Stimulated activated CD4-positive, alpha-beta T cell treated with anti-CD3 and anti-CD28 coated beads, Interleukin-1b, Interleukin-23, amount 100 ng/mL, for 4 hours (primary cell): ENCODE measurements at regions not wholly inside any gene's neighbourhood (a gene's known extent, or its start where the extent isn't known, plus 50 kb on each side); places are given as distances from the start of the nearest gene placed in this dataset.
"Not testable (repeated sequence)": the region's sequence is repeated elsewhere in the genome, so short reads cannot be mapped to it uniquely, and the experiment has no call there.

Experiments used
- DNase-seq, 2 donors: peaks; one replicate each; pipeline ENCODE4 v3.0.0-alpha.2; 2020; ENCODE audit warnings: low read depth in 2 of 2

DNA sequence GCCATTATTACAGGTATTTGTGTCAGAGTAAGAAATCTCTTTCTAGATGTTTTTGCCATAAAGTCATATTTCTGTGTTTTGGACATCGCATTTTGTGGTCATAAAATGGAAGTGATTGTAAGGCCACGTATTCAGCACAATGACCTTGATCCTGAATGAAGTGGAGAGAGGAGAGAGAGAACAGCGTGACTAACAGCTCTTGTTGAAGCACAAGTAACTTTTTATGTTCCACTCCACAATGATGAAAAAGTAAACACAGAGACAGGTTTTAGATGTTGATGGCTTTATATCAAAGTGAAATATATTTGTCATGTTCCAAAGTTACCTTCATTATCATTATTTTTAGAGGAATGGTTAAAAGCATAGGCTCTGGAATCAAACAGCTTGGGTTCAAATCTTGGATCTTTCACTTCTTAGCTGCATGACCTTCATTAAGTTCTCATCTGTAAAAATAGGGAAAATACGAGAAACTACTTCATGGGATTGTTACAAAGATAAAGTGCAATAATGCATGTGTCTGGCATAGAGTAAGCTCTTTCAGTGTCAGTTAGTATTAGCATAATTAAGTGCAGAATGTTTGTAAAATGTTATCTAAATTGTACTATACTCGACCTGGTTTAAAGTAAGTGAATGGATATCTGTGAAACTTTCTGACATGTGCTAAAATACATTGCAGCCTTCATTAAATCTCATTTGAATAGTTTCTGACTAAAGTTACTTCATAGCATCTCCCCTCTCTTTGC is 341.5 kb upstream of the DNAJC19 start:
- DNase-seq: no peak

DNA sequence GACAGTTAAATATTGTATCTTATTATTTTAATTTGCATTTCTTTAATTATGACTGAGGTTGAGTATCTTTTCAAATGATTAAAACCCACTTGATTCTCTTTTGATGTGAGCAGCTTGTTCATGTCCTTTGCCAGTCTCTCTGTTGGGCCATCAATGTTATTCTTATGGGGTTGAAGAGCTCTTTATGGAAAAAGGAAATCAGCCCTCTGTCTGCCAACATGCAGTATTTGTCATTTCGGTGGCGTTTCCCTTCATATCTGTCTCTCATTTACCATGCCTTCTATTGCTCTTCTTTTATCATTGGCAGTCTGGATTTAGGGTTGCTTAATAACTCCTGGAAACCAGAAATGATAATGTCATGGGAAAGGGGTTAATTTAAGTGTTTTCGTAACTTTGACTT is 340.7 kb upstream of the DNAJC19 start:
- no peak for DNase-seq

DNA sequence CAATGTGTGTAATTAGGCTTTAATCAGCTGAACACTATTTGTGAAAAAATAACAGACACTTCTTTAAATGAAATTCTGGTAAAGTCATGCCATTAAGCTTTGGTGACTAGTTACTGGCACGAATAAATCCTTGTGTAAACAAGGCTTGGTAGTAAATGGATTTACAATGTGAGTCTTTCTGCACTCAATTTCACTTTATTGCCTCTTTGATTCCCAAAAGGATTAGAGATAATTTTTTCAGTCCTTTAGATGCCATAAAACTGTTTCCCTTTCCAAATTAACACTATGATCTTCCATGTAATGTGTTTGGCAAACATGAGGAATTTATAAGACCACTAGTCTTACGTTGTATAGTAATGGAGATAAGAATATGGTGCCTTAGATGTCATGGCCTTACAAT is 339.5 kb upstream of the DNAJC19 start:
- DNase-seq: no peak

DNA sequence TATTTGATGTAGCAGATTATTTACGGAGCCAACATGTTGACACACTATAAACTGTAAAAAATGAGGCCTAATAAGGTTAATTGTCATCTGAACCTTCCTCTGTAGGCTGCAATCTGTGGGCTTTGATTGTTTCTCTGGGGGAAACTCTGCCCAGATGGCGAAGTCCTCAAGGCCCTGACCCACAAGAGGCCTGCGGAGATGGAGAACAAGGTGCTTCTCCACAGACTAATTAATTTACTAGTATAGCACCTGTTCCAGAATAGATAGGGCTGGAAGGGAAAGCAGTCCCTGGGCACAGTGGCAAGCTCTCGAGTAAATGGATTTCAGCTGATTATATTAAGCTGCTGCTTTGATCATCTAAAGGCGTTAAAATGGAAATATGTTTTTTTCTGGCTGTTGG is 338.8 kb upstream of the DNAJC19 start:
- no peak for DNase-seq

DNA sequence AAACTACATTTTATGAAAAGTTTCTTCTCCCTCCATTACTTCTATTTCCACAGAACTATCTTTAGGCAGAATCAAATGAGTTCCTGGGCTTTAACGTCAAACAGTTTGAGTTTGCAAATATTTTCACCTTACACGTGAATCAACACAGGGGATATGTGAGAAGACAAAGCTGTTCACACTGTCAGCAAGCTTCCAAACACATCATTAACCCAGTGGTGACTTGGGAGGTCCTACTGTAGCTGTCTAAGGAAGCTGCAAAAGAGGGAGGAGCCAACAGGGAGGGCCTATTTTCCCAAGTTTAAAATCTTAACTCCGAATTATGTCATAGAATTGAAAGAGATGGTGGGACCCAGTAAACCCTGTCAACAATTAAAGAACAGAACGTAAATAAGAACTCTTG is 337.8 kb upstream of the DNAJC19 start:
- no peak for DNase-seq

DNA sequence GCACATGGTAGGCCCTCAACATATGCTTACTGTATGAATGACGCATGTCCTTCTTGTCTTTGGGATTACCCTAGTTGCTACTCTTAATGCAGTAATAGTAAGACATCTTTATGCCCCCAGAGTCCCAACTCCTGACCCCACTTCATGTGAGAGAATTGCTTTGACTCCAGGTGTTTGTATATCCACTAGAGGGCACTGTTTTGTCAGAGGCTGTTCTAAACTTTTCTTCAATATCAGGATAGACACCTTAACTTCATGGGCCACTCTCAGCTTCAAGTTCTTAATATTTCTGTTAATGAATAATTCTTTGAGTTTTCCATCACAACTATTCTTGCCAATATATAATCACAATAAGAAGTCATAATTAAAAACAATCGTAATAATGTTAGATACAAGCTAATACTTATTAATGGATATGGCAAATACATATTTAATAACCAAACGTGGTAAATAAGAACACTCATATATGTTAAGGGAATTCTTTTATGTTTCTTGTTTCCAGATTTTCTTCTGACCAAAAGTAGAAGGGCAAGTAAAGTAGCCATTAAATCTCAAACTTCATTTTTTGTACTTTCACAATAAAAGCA is 337.2 kb upstream of the DNAJC19 start:
- no peak for DNase-seq

DNA sequence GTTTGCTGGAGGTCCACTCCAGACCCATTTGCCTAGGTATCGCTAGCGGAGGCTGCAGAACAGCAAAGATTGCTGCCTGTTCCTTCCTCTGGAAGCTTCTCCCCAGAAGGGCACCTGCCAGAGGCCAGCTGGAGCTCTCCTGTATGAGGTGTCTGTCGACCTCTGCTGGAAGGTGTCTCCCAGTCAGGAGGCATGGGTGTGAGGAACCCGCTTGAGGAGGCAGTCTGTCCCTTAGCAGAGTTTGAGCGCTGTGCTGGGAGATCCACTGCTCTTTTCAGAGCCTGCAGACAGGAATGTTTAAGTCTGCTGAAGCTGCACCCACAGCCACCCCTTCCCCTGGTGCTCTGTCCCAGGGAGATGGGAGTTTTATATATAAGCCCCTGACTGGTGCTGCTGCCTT is 335.0 kb upstream of the DNAJC19 start:
- not testable (repeated sequence) for DNase-seq

DNA sequence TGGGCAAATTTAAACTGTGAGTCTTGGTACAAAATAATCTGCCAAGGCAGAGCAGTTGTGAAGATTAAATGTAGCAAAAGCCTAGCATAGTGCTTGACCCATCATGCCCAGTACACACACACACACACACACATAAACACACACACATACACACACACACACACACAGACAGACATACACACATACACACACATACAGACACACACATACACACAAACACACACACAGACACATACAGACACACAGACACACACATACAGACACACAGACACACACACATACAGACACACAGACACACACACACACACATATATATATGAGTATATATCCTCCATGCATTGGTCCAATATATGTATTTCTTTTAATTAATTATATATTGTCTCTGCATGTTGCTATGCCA is 328.8 kb upstream of the DNAJC19 start:
- DNase-seq: no peak

DNA sequence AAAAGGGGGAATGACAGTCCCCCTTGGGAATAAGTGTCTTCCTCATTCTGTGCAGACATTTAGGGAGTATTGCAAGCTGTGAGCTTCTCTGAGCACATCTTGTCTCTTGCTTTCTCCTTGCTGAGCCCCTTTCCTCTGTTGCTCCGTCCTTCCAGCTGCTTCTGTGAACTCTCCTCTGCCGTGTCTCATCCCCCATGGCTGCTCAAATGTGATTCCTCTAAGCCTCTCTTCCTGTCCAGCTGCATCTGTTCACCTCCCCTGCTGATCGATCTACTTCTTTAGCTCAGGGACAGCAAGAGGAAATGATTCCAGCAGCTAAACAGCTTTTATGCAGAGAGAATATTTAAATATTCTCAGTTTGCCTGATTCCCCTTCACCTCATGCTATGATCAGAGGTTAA is 328.0 kb upstream of the DNAJC19 start:
- no peak for DNase-seq

DNA sequence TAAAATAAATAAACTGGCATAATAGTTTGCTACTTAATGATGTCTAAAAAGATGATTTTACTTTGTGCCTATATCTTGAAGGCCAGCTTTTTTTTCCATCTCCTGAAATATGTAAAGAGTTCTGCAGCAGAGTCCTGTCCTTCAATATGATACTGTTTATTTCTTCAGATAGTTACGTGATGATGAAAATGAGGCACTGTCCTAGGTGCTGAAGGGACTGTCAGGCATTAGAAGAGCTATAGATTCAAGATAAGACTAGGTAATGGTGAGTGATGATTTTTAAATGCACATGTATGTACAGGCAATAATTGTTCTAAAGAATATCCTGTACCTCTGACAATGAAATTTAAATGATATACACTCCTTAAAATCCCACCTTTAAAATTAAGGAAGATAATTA is 326.9 kb upstream of the DNAJC19 start:
- DNase-seq: no peak

DNA sequence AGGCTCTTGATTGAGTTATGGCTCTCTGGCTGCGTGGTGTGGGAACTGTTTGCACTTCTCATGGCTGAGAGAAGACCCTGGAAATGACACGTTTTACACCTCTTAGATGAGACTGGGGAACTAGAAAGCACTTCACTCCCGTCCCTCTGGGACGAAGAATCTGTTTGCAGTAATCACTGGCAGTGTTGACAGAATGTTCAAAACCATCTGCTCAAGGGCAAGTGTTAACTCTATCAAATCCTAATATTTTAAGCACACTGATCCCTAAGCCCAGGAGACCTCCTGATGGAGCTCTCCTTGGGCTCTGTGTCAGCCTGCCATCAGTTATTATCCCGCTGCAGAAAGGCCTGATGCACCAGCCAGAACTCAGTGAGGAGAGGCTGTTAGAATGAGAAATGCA is 323.8 kb upstream of the DNAJC19 start:
- DNase-seq: no peak

DNA sequence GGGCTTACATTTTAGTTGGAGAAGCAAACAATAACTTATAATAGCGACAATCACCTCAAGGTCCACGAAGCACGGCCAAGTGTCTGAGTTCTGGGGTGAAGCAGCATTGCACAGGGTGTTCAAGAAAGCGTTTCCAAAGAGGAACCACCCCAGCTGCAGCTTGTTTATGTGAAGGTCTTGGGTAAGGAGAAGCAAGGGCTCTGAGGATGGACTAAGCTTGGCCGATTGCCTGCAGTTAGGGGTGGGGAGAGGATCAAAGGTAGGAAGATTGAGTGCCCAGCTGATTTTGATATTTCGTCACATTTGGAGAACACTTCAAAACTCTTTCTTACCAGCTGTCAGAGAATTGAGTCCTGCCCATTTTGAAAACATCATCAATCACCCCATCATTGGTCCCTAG is 321.6 kb upstream of the DNAJC19 start:
- no peak for DNase-seq

DNA sequence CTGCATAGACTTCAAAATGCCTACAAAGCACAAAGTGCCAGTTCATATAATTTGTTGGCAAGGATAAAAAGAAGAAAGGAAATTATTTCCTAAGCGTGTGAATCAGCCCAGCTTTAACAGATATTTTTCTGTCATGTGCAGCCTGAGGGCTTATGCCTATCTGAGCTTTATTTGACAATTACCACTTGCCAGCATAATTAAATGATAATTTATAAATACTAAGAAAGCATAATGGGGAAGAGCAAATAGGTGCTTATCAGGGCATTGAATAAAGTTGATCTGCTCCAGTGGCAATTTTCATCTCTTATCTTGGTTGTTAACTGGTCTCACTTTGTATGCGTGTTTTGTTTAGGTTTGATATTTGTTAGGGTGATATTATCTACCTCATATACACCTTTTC is 313.4 kb upstream of the DNAJC19 start:
- DNase-seq: no peak

DNA sequence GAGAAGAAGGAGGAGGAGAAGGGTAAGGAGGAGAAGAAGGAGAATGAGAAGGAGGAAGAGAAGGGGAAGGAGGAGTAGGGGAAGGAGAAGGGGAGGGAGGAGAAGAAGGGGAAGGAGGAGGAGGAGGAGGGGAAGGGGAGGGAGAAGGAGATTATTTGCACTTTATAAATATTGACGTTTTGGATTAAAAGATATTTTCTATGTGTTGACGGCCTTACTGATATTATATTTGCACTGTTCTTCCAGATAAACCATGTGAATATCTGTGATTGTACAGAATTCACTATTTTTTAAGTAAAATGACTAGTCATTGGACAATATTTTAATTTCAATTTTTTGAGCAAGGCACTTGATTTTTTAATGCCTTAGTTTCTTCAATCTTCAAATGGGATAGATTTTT is 310.5 kb upstream of the DNAJC19 start:
- no peak for DNase-seq

DNA sequence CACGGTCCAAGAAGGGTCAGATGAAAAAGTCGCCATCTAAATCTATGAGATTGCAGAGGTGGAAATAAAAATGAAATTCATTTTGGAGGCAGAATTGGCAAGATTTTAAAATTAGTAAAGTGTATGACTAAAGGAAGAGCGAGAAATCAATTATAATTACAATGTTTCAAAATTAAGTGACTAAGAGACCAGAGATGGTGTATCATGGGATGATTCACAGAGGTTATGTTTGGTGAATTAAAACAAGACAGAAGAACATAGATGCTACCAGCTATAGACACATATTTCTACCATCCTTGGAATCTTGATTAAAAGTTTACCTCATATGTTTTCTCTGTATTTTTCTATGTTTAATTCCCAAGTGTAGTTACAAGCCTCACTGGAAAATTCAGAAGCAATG is 308.9 kb upstream of the DNAJC19 start:
- DNase-seq: no peak

DNA sequence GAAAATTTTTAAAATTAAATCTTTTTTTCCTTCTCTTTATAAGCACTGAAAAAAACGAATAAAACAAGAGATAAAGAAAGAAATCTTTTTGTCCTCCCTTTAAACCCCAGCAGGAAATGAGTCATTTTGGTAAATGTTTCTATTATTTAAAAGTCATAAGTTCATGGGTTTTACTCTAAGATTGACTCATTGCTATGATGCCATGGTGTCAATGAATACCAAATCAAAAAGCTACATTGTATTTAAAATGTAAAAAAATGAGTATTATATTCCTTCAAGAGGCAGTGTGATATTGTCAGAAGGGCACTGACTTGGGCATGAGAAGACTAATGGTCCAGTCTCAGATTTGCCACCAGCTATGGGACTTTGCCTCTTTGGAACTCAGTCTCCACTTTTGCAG is 303.4 kb upstream of the DNAJC19 start:
- no peak for DNase-seq

DNA sequence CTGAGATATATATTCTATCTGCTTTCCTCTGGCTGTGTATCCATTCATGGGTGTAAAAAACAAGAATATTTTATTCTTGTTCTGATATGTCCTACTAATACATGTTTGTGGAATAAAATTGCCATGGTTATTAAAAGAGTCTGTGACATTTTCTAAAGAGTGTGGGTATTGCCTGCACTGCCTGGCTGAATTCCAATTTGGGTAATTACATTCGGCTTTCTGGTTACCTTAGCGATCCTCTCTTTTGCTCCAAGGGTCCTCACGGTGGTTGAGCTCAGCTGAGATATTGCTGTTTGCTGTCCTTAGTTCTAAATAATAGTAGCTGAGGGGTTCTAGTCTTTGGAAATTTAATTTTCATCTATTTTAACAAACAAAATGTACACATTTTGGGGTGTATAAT is 301.4 kb upstream of the DNAJC19 start:
- DNase-seq: no peak

DNA sequence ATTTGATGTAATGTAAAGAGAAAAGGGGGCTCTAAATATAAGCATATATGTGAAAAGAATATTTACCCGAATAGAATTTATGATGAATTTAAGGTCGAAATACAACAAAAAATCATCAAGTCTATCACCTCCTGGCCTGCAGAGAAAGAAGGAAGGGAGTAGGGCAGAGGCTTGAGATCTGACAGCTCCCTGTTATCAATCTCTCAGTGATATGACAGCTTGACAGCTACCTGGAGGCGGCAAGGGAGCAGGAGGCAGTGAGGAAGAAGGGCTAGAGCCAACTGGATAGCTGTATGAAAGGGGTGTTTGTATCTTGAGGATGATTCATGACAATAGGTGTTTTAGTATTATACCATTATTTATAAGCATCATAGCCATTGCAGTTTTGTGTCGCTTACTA is 299.8 kb upstream of the DNAJC19 start:
- DNase-seq: no peak

DNA sequence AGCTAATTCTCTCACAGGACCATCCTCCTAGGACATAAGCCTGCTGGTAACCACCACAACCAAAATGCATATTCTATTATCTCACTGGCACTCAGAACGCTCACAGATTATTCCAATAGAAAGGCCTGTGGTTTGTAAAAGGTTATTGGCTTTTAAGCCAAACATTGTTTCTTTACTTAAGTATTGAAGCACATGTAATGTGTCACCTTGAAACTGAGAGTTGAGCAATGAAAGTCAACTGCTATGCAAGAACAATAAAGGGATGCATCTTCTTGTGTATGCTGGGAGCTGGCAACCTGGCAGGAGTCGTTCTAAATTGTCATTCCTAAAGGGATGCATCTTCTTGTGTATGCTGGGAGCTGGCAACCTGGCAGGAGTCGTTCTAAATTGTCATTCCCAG is 298.6 kb upstream of the DNAJC19 start:
- DNase-seq: no peak

DNA sequence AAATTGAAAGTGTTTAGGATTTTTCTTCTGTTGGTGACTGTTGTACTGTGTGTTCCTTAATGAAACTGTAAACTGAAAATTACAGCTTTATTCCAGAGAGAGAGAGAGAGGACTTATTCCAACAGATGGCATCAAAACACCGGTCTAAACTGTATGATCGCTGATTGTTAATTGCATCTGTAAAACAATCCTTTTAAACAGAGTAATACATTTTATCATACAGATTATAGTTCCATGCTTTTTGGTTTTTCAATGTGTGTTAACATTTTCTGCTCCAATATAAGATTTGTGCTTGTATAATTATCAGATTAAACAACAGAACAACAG is 289.7 kb upstream of the DNAJC19 start:
- no peak for DNase-seq

DNA sequence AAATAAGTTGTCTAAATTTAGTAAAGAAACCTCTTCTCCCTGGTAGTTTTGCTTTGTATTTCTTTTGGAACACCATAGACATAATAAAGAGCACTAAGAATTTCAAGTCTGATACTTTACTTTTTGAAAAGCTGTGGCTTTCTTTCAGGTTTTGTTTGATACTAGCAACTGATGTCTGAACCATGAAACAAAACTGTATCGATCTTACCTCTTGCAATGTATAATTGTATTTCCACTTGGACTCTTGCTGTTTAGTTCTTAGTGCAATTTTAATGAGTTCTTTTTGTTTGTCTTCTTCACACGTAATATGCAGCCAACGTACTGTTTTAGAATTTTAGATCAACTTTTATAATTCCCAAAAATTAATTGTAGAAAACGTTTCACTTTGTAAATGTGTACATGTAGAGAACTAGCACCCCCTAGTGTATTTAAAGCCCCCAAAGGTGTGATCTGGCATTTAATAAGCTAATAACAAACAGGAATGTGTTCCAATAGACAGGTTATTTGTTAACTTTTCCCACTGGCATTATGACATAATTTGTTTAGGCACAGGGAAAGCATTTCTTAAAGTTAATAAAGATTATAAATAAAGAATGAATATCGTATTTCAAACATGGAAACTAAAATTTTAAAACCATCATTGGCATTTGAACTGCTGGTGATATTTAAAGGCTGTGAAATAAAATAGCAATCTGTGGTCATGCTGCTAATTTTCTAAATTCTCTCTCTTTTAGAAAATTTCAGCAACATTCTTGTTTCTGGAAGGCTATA is 289.1 kb upstream of the DNAJC19 start:
- DNase-seq: no peak

DNA sequence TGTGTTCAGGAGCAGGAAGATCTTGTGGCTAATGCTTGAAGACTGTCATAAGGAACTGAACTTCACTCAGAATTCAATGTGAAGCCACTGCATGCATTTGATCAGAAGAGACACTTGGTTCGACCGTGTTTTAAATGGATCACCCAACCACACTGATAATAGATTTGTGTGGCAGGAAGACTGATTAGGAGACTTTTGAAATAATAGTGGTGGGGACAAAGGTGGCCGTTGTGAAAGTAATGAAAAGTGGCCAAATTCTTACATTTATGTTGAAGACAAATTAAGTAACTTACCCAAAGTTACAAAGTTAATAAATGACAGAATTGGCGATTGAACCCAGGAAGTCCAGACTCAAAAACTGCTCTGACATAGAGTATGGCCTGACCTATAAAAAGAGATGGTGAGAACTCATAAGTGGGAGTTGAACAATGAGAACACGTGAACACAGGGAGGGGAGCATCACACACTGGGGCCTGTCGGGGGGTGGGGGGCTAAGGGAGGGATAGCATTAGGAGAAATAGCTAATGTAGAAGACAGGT is 286.9 kb upstream of the DNAJC19 start:
- DNase-seq: no peak

DNA sequence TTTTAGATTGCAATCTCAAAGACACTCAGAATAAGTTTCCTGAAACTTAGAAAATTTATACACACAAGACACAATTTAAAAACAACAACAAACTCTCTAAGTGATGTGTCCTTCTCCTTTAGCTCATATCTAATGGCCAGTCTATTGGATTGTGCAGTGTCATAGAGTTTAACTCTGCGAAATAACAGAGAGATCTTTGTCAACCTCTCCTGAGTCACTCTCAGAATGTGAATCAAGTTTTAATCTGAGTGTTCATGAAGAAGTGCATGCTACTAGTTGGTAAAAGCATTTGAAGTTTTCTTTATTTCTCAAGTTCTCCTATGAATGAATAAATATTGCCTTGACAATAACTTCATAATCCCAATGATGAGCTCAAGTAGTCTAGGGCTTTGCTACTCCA is 284.5 kb upstream of the DNAJC19 start:
- no peak for DNase-seq
